ENCODE measurements at regions not wholly inside any gene's neighbourhood (a gene's known extent, or its start where the extent isn't known, plus 50 kb on each side); places are given as distances from the start of the nearest gene placed in this dataset.

DNA sequence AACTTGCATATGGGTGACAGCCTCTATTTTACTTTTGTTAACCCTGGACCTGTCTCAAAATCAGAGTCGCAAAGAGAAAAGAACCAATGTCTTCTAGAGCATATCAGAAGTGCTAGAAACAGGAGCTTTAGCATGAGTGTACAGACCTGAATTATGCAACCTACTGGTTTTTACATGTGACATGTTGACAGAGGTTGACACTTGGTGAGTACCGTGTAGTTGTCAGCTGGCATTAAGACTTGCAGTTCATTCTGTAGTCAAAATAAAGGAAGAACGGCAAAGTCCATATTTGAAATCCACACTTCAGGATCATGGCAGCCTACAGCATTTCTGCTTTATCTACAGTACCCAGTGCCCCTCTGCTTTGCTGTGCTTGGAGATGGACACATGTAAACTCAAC lies 291.9 kb upstream of the TENM3 start:
- intact Hi-C loops (cut with DNase I) = no loop called here
- ATAC-seq (ENCODE audit: poor library complexity) = no peak
- no peak for DNase-seq

- ATAC-seq (ENCODE audit: poor library complexity) = peak; percentile 52
- intact Hi-C loops (cut with DNase I) = no loop called here
- DNase-seq = no peak
Measured at GRCh38 chr4:181952478-181952877, 290.7 kb upstream of the TENM3 start.

- intact Hi-C loops (cut with DNase I) = no loop called here
- no peak for ATAC-seq (ENCODE audit: poor library complexity)
- DNase-seq = no peak
Measured at GRCh38 chr4:181956512-181956911, 286.7 kb upstream of the TENM3 start.

DNA sequence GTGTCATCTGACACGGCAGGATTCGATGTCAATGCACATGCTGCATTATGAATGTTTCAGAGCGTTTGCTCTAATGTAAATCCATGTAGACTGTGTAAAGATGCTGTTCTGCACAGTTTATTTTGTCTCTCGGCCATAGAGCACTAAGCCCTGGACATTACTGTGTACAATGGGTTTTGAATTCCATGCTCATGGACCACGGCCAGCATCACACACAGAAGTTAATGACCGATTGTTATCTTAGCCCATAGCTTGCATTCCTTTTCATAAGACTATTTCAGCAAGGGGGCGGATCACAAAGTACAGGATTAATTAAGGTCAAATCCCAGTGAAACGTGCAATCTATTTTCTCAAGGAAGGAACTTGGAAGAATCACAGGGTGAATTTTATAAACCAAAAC lies 286.1 kb upstream of the TENM3 start:
- no peak for DNase-seq
- ATAC-seq (ENCODE audit: poor library complexity) = no peak
- intact Hi-C loops (cut with DNase I) = no loop called here

- no peak for ATAC-seq (ENCODE audit: poor library complexity)
- intact Hi-C loops (cut with DNase I) = no loop called here
- no peak for DNase-seq
Measured at GRCh38 chr4:181958446-181958845, 284.8 kb upstream of the TENM3 start.

DNA sequence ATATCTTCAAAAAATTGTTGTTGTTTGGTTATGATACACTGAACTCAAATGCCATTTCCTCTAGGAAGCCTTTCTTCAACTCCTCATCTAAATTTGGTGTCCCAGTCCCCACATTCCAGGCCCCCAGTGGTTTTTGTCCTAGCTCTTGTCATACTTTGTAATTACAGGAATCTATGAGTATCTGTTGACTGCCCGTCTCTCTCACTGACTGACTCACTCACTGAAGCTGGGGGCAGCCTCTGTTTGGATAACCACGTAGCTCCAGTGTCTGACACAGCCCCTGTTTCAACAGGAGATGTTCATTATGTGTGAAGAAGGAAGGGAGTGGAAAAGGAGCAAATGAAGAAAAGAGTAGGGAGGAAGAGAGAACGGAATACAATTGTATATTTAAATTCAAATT lies 284.1 kb upstream of the TENM3 start:
- intact Hi-C loops (cut with DNase I) = no loop called here
- no peak for ATAC-seq (ENCODE audit: poor library complexity)
- DNase-seq = no peak

- ATAC-seq (ENCODE audit: poor library complexity) (no peak), DNase-seq (no peak)
- intact Hi-C loops (cut with DNase I) = no loop called here
Measured at GRCh38 chr4:181960384-181960783, 282.8 kb upstream of the TENM3 start.

DNA sequence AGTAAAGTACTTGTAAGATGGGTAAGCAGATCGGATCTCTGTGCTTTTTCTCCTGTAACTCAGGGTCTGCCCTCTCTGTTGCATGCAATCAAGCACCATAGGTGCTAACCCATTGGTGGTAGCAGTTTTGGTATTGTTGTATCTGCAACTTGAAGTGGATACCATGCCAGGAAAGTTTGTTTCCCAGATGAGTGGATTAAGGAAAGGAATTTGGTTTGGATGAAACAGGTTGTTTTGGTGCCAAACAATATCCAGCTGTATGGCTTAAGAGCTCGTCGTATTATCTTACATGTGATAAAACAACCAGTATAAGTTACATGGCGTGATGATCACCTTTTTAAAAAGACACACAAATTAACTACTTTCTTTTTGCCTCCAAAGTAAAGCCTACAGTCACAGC lies 280.9 kb upstream of the TENM3 start:
- no peak for DNase-seq
- intact Hi-C loops (cut with DNase I) = no loop called here
- no peak for ATAC-seq (ENCODE audit: poor library complexity)

- DNase-seq (no peak), ATAC-seq (ENCODE audit: poor library complexity) (no peak)
Measured at GRCh38 chr4:181964731-181965130, 278.5 kb upstream of the TENM3 start.

GRCh38 chr4:181966104-181966551 lies 277.1 kb upstream of the TENM3 start:
- intact Hi-C loops (cut with DNase I) = no loop called here
- no peak for ATAC-seq (ENCODE audit: poor library complexity)

More at GRCh38 chr4:181964731-181965130, 278.5 kb upstream of the TENM3 start:
- intact Hi-C loops (cut with DNase I) = no loop called here

GRCh38 chr4:181967401-181967800 lies 275.8 kb upstream of the TENM3 start:
- intact Hi-C loops (cut with DNase I) = no loop called here
- DNase-seq = no peak
- no peak for ATAC-seq (ENCODE audit: poor library complexity)

More at GRCh38 chr4:181966104-181966551, 277.1 kb upstream of the TENM3 start:
- DNase-seq = no peak

- intact Hi-C loops (cut with DNase I) = no loop called here
- DNase-seq = no peak
- no peak for ATAC-seq (ENCODE audit: poor library complexity)
Measured at GRCh38 chr4:181968371-181968770, 274.8 kb upstream of the TENM3 start.

- no peak for DNase-seq
- intact Hi-C loops (cut with DNase I) = no loop called here
- no peak for ATAC-seq (ENCODE audit: poor library complexity)
Measured at GRCh38 chr4:181969151-181969550, 274.1 kb upstream of the TENM3 start.

GRCh38 chr4:181970366-181970765 lies 272.8 kb upstream of the TENM3 start:
- no peak for ATAC-seq (ENCODE audit: poor library complexity)
- DNase-seq = no peak
- intact Hi-C loops (cut with DNase I) = no loop called here

- DNase-seq = no peak
- intact Hi-C loops (cut with DNase I) = no loop called here
- no peak for ATAC-seq (ENCODE audit: poor library complexity)
Measured at GRCh38 chr4:181971411-181971810, 271.8 kb upstream of the TENM3 start.

DNA sequence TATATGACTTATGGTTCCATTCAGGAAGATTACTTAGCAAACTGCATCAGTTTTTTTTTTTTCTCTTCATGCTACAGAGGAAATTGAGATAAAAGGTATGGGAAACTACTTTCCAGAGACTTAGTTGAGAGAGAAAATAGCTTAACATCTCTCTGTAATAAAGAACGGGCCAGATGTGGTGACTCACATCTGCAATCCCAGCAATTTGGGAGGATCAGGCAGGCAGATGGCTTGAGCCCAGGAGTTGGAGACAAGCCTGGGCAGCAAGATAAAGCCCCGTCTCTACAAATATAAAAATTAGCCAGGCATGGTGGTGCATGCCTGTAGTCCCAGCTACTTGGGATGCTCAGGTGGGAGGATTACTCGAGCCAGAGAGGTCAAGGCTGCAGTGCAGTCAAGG lies 271.2 kb upstream of the TENM3 start:
- intact Hi-C loops (cut with DNase I) = no loop called here
- ATAC-seq (ENCODE audit: poor library complexity) (peak; percentile 48), DNase-seq (peak; percentile 45)

DNA sequence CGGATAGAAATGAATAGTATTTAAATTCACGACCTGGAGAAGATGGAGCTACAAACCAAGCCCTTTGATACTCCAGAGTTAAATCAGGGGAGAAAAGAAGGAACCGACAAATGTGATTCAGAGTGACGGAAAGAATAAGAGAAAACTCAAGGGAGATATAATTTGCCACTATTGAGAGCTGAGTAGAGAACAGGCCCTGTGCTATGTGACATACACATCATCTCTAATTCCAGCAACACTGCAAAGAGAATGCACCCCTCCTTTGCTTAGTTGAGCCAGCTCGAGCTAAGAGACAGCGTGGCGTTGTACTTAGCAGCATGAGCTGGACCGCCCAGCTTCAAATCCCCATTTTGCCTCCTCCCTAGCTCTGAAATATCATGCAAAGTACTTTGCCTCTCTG lies 266.4 kb upstream of the TENM3 start:
- ATAC-seq (ENCODE audit: poor library complexity) (no peak), DNase-seq (no peak)
- intact Hi-C loops (cut with DNase I) = no loop called here

- intact Hi-C loops (cut with DNase I) = no loop called here
- ATAC-seq (ENCODE audit: poor library complexity) (no peak), DNase-seq (no peak)
Measured at GRCh38 chr4:181982437-181982836, 260.8 kb upstream of the TENM3 start.

- intact Hi-C loops (cut with DNase I) = no loop called here
- no peak for DNase-seq
- ATAC-seq (ENCODE audit: poor library complexity) = no peak
Measured at GRCh38 chr4:181982856-181983255, 260.3 kb upstream of the TENM3 start.

DNA sequence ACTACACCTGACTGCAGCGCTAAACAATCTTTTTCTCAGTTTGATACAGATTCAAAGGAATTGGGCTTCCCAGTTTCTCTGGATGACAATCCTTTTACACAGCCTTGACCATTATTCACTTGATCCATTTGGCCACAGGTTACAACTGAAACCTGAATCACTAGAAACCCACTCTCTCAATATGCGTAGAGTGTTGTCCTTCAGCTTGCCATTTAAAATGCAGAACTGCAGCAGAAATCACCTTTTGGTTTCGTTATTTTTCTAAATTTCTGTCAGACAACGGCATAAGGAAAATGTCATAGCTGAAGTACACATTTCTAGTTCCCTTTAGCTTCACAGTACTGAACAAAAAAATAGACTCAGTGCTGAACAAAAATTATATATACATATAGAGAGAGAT lies 255.8 kb upstream of the TENM3 start:
- no peak for DNase-seq
- ATAC-seq (ENCODE audit: poor library complexity) = no peak
- intact Hi-C loops (cut with DNase I) = no loop called here

DNA sequence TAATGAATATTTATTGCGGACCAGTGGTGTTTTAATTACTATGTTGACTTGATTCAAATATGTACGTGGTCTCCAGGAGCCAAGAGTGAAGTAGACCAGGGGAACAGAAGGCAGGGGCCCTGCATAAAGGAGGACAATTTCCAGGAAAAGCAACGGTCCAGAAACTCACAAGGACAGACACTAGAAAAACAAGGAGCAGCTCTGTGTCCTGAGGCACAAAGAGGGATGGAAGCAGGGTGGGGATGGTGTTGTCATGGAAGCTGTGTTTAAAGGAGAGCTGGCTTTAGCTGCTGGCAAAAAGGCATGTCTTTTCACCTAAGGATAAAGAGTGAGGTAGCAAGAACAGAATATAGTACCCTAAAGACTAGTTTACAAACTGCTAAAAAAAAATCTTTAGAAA lies 254.1 kb upstream of the TENM3 start:
- intact Hi-C loops (cut with DNase I) = no loop called here
- ATAC-seq (ENCODE audit: poor library complexity) (no peak), DNase-seq (no peak)

Data from Right ventricle myocardium superior (tissue), 1 donor.